DMS 273 treated with DMSO at 0.1 percent for 48 hours (cell line): ENCODE measurements at regions not wholly inside any gene's neighbourhood (a gene's known extent, or its start where the extent isn't known, plus 50 kb on each side); places are given as distances from the start of the nearest gene placed in this dataset.
"Not testable (repeated sequence)": the region's sequence is repeated elsewhere in the genome, so short reads cannot be mapped to it uniquely, and the experiment has no call there.

Source experiments
- DNase-seq: peaks from one replicate; lab custom pipeline; 2025; lab: John Stamatoyannopoulos, UW

DNA sequence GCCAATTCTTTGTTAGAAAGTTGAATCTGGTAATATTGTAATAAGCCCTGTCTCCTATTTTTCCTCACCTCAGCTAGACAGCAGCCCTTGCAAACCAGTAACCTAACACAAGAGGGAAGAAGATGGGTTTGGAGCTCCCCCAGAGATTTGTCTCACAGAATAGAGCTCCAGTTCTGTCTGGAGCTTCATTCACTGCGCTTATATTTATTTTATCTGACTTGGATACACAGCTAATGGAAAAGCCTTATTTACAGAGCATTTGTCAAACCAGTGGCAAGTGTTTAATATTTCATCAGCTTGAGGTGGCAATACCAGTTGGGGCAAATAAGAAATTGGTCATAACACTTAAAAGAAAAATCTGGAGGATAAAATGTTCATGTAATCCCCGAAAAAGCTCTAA lies 1094.0 kb downstream of the FSCB start:
- no peak for DNase-seq

DNA sequence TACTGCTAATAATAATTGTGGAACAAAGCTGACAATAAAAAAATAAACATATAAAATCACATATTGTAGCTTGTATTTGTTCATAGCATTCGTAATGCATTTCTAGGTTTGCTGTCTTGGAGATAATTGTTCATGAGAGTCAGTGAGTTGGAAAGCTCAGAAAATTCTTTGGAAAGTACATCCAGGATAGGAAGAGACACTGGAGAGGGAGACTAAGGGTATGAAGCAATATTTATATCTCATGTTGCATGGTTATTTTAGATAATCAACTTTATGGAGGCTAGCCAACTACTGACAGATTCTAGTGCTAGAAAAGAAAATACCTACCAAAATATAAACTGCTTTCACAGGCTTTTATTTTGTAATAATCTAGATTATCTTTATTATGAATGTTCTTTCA lies 1095.2 kb downstream of the FSCB start:
- no peak for DNase-seq

DNA sequence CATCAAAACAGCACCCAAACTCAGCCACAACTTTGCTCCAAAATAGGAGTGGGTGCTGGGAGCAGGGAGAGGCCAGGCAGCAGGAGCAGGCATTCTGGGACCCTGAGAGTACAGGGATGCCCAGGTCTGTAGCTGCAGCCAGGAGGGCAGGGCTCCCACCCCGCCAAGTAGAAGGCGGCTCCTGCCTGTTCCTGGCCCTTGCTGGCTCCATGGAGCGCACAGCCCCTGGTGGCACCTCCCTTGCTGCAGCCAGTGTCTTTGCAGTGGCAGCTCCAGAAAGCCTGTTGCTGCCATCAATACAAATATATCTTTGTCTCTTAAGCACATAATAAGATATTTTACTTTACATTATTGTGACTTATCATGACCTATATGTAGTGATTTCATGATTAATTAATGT lies 1096.5 kb downstream of the FSCB start:
- no peak for DNase-seq

DNA sequence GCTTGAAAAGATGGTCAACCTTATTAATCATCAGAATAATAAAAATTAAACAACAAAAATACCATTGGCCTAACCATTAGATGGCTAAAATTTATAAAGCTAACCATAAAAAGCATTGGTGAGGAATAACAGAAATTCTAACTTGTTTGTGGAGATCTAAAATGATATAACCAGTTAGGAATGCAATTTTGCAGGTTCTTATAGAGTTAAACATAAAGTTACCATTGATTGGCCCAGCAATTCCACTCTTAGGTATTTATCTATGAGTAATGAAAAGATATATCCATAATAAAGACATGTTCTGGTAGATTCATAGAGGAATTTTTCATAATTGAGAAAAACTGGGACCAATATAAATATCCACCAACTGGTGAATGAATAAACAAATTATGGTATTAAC lies 1098.6 kb downstream of the FSCB start:
- DNase-seq = no peak

DNA sequence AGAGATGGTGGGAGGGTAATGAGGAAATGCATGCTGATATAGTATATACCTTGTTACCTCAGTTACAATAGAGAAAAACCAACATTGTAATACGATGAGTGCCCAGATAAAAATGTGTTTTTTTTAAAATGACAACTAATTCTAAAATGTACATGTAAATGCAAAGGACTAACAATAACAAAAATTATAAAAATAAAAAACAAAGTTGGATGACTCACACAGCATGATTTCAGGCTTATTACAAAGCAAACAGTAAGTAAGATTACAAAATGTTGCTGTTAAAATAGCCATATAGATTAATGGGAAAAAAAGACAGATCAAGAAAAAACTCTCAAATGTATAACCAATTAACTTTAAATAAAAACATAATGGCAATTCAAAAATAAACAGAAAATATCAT lies 1099.4 kb downstream of the FSCB start:
- DNase-seq = no peak

DNA sequence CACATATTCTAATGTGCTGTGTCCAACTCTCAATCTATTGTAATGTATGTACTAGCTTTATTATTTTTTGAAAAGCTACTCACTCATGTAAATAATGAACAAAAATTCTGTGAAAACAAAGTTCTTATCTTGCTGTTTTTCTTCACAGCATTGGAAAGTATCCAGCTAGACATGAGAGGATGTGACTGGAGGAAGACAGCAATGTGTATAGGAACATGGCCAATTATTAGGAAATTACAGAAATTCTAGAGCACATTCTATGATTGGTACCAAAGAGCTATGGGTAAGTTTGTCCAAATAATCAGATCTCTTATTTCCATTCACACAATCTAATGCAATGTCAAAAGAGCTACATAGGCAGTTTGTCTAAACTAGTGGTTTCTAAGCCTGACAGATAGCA lies 1100.2 kb downstream of the FSCB start:
- DNase-seq = no peak

DNA sequence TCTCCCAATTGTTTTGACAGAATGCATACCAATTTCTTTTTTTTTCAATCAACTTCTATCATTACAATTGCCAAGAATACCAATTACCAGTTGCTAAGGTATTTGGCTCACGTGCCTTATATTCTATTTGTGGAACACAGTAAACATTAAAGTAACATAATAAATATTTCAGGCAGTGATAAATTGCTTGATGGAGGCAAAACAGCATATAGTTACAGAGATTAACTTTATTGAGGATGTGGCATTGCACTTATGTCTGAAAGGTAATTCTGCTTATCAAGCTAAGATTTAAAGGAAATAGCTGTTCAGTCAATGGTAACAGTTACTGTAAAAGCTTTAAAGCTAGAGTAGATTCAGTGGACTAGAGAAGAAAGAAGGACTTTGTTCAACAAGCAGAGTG lies 1107.8 kb downstream of the FSCB start:
- no peak for DNase-seq

DNA sequence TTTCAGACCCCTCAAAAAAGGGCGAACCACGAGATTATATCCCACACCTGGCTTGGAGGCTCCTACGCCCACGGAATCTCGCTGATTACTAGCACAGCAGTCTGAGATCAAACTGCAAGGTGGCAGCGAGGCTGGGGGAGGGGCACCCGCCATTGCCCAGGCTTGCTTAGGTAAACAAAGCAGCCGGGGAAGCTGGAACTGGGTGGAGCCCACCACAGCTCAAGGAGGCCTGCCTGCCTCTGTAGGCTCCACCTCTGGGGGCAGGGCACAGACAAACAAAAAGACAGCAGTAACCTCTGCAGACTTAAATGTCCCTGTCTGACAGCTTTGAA lies 1136.6 kb downstream of the FSCB start:
- DNase-seq = not testable (repeated sequence)

DNA sequence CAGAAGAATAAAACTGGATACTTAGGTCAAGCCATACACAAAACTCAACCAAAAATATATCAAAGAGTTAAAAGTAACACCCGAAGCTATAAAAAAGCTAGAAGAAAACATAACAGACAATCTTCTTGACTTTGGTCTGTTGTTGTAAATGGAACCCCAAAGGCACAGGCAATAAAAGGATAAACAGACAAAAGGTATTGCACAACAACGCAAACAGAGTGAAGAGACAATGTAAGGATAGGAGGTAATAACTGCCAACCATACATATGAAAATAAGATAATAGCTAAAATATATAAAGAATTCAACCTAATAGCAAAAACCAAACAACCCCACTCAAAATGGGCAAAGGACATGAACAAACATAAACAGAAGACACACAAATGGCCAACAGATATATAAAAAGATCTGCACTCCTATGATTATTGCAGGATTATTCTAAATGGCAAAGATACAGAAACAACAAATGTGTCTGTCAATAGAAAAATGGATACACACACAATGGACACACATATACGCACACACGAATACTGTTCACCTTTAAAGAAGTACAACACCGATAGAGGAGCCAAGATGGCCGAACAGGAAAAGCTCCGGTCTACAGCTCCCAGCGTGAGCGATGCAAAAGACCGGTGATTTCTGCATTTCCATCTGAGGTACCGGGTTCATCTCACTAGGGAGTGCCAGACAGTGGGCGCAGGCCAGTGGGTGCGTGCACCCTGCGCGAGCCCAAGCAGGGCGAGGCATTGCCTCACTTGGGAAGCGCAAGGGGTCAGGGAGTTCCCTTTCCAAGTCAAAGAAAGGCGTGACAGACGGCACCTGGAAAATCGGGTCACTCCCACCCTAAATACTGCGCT lies 1137.1 kb downstream of the FSCB start:
- DNase-seq = no peak

DNA sequence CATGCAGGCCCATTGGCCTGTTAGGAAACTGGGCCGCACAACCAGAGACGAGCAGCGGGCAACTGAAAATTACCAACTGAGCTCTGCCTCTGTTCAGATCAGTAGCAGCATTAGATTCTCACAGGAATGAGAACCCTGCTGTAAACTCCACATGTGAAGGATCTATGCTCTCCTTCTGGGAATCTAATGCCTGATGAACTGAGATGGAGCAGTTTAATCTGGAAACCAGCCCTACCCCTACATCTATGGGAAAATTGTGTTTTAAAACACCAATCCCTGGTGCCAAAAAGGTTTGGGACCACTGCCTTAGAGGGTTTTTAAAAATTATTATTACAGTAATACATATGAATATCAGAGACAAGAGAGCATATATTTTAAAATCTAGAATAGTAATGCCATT lies 1144.5 kb downstream of the FSCB start:
- DNase-seq = no peak

DNA sequence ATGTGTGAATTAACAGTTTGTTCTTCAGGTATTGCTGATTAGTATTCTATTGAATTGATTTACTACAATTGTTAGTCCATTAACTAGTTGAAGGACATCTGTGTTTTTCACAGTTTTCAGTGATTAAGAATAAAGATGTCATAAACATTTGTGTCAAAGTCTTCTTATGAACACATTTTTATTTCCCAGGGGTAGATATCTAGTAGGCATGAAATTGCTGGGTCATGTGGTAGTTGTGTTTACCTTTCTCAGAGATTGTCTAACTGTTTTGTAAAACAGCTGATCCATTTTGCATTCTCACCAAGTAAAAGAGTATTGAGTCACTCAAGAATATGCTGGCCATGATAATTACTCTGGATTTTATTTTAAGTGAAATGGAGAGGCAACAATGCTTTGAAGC lies 1145.3 kb downstream of the FSCB start:
- no peak for DNase-seq

DNA sequence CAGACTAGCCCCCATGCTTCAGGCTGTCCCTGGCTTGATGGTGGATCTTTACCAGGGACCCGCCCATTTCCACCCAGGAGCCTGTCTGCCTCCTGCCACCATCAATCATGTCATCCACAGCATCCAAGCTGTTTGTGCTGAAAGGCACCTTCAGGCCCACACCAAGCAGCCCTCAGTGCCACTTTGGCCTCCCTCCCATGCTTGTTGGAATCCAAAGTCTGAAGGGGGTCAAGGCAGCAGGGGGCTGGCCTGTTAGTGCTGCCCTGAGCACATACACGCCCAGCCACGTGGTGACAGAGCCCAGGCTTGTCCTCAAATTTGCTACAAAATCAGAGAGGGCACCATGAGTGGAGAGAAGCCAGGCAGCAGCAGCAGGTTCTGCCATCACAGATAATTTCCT lies 1146.8 kb downstream of the FSCB start:
- DNase-seq = no peak

DNA sequence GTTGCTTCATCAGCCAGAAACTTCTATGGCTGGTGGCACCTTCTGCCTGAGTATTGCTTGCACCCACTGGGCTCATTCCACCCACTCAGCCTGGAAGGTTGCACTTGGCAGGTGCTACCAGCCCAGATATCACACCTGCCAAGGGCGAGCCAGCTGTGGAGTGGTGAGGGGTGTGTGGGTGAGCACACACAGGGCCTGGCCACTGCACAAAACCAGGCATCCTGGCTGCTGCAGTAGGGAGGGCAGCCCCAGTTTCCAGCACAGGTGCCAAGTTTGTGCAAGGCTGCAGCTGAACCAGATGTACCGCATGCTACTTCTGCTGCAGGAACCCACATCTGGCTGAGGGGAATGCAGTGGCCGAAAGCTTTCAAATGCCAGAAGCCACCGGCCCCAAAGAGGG lies 1147.8 kb downstream of the FSCB start:
- no peak for DNase-seq

DNA sequence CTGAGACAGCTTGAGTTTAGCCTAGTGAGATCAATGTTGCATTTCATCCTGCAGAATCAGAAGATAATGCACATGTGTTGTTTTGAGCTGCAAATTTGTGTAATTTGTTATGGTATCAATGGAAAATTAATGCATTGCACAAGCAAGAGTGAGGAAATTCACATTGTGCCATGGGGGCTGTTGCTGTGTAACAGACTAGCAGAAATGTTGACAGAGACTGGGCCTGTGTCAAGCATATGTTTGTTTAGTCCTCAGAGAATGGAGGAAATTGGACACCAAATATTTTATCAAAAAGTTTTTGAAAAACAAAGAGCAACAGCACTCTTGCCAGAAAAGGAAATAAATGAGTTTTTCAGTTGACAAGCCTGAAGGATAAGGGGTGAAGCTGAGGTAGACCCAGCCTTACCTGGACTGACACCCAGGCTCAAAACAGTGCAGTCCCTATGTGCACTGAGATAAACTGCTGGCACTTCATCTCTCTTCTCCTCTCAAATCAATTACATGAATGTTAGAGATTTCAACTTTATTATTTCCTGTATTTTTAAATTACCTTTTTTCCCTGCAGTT lies 1150.0 kb downstream of the FSCB start:
- DNase-seq = no peak

DNA sequence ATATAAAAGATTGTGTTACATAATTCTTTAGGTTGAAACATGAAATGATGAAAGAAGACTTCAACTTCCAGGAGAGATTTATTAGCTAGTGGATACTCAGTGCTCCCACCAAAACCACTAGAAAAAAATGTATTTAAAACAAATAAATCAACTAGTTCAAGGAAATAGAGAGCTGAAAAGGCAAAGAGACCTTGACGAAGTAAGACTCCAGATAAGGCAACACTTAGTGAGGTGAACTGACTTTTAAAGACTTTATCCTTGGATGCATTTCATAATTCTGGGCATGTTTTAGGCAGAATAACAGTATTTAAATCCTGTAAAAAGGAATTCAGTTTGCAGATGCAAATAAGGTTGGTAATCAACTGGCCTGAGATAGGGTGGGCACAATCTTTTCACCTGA lies 1150.7 kb downstream of the FSCB start:
- DNase-seq = no peak

DNA sequence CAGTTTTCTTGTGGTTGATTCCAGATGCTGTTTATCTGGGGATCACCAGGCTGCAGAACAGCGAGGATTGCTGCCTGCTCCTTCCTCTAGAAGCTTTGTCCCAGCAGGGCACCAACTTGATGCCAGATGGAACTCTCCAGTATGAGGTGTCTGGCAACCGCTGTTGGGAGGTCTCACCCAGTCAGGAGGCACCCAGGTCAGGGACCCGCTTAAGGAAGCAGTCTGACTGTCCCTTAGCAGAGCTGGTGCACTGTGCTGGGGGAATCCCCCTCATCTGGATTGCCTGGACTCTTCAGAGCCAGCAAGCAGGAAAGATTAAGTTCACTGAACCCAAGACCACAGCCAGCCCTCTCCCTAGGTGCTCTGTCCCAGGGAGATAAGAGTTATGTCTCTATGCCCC lies 1165.2 kb downstream of the FSCB start:
- no peak for DNase-seq

DNA sequence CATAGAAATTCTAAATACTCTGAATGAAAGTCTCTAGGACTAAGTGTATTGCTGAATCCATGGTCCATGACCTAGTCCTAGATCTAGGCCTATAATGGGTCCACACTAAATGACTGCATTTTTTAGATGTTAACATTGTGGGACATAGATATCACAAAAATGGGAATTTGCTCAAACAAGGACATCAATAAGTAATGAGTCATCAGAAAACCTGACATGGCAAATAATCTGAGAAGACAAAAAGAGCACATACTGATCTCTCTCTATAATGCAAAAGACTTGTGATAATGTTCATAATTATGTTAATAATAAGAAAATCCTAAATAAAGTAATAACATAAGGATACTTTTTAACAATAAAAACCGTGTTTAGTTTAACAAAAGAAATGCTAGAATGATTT lies 1168.4 kb downstream of the FSCB start:
- no peak for DNase-seq

DNA sequence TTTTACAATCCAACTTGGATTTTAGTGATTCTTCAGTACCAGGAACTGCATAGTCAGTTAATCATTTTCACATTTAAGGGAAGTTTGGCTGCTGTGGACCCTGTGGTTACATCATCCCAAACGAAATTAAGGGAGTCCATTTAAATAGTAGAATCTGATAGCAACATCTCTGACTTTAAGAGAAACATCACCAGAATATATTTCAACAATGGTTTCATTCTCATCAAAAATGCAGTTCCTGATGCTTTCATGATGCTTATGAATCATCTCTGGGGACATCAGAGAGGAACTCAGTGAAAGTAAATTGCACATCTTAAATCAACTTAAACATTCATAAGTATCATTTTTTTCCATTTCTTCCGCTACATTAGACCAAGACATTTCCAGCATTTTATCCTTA lies 1170.7 kb downstream of the FSCB start:
- DNase-seq = no peak

DNA sequence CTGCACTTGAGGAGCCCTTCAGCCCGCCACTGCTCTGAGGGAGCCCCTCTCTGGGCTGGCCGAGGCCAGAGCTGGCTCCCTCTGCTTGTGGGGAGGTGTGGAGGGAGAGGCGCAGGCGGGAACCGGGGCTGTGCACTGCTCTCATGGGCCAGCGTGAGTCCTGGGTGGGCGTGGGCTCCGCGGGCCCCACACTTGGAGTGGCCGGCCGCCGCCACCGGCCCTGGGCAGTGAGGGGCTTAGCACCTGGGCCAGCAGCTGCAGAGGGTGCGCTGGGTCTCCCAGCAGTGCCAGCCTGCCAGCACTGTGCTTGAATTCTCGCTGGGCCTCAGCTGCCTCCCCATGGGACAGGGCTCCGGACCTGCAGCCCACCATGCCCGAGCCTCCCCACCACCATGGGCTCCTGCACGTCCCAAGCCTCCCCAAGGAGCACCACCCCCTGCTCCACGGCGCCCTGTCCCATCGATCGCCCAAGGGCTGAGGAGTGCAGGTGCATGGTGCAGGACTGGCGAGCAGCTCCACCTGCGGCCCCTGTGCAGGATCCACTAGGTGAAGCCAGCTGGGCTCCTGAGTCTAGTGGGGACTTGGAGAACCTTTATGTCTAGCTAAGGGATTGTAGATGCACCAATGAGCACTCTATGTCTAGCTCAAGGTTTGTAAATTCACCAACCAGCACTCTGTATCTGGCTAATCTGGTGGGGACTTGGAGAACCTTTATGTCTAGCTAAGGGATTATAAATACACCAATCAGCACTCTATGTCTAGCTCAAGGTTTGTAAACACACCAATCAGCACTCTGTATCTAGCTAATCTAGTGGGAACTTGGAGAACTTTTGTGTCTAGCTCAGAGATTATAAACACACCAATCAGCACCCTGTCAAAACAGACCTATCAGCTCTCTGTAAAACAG lies 1180.3 kb downstream of the FSCB start:
- DNase-seq = not testable (repeated sequence)

DNA sequence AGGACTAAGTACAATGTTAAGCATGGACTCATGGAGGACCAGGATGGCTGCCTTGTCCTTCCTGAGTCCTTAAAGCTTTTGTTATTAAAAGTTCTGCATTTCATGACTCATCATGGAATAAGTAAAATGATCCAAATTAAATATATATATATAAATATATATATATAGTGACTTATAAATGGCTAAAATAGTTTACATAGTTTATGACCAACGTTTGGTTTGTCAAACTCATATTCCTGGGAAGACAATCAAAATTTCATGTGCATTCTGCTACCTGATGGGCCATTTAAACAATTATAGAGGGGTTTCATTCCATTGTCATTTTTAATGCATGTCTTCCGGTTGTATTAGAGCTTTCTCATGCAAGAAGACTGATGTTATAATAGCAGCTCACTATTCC lies 1190.7 kb downstream of the FSCB start:
- DNase-seq = no peak

DNA sequence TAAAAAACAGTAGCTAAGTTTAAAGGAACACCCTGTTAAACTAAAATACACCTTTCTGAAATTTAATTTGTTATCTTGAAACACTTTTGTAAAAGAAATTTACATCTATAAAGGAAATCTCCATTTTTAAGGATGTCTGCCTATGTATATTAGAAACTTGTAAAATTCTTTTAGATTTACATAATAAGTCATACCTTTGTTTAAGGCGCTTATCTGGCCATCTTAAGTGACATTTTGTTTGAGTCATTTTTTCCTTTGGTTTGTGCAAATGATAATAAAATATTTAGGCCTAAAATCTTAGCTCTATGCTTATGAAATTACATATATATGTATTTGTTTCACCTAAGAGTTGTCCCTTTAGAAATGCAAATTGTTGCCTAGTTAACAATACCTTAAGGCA lies 1193.4 kb downstream of the FSCB start:
- no peak for DNase-seq

DNA sequence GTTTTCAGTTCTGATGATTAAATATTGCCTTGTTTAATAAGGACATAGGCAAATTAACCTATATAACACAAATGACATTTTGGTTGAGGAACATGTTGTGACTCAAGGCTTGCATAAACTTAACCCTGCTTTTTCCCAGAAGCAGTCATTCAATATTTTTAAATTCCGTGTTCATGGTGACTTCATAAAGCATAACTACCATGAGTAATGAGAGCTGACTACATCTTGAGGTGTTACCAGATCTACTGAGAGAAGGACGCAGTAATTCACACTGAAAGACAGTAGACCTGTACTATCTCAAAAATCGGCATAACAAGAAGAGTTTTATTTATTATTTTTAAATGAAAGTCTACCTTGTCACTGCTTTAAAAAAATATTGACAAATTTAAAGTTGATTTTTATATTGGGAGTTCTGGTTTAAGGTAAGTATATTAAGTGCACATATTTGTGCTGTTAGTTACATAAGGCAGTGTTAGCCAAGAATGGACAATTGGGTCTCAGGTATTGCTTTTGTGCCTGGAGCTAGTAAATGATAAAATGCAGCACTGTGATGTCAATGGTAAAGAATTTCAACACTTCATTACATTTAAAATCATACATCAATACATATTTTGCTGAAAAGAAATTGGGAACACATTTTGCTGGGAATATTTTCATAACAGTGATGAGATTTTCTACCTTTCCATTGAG lies 1198.5 kb downstream of the FSCB start:
- no peak for DNase-seq

DNA sequence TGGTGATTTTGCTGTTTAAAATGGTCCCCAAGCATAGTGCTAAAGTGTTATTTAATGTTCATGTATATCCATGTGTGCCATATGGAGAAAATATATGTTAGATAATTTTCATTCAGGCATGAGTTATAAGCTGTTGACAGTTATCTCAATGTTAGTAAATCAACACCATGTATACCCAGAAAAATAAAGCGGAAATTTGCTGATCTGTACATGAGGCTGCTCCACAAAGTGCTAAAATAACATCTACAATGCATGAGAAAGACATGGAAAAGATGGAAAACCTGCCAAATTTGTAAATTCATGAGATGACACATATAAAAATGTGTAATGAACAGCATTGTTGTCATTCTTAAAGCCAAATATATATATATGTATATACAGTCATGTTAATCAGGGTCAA lies 1199.2 kb downstream of the FSCB start:
- DNase-seq = no peak
